Loucy (cell line): ENCODE measurements at regions not wholly inside any gene's neighbourhood (a gene's known extent, or its start where the extent isn't known, plus 50 kb on each side); places are given as distances from the start of the nearest gene placed in this dataset.

ENCODE experiments used
- EZH2phosphoT487 ChIP-seq: fragments of 200-600 bp; IDR thresholded peaks from 2 replicates; pipeline ENCODE4 v1.6.1; 2018; ENCODE audit warnings: antibody characterized with exemption, mild to moderate bottlenecking, moderate library complexity, borderline replicate concordance
- TF ChIP-seq, protein P1 (sequence below): fragments of 200-600 bp; sonication (generic); conservative IDR thresholded peaks from 2 replicates; pipeline ENCODE4 v1.5.1; 2014; ENCODE audit warnings: mild to moderate bottlenecking, antibody characterized with exemption, low read length

DNA sequence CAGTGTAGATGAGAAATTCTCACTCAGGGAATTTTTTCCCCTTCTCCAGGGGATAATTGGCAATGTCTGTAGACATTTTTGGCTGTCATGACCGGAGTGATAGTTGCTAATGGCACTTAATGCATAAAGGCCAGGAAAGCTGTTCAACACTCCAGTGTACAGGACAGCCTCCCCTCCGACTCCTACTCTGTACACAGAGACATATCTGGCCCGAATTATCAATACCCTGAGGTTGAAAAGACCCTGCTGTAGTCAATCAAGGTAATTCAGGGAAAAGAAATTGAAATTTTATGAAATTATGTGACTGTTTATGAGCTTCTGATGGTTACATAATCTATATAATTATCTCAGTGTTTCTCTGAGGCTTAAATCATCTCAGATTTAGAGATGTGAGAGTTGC lies 720.7 kb downstream of the OLFM4 start:
- TF ChIP-seq, protein P1, sequence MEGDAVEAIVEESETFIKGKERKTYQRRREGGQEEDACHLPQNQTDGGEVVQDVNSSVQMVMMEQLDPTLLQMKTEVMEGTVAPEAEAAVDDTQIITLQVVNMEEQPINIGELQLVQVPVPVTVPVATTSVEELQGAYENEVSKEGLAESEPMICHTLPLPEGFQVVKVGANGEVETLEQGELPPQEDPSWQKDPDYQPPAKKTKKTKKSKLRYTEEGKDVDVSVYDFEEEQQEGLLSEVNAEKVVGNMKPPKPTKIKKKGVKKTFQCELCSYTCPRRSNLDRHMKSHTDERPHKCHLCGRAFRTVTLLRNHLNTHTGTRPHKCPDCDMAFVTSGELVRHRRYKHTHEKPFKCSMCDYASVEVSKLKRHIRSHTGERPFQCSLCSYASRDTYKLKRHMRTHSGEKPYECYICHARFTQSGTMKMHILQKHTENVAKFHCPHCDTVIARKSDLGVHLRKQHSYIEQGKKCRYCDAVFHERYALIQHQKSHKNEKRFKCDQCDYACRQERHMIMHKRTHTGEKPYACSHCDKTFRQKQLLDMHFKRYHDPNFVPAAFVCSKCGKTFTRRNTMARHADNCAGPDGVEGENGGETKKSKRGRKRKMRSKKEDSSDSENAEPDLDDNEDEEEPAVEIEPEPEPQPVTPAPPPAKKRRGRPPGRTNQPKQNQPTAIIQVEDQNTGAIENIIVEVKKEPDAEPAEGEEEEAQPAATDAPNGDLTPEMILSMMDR: no peak
- no peak for TF ChIP-seq EZH2phosphoT487
